ENCODE measurements at regions not wholly inside any gene's neighbourhood (a gene's known extent, or its start where the extent isn't known, plus 50 kb on each side); places are given as distances from the start of the nearest gene placed in this dataset.
A peak's percentile ranks its signal among the peaks of the same experiment; 100 is the strongest.

DNA sequence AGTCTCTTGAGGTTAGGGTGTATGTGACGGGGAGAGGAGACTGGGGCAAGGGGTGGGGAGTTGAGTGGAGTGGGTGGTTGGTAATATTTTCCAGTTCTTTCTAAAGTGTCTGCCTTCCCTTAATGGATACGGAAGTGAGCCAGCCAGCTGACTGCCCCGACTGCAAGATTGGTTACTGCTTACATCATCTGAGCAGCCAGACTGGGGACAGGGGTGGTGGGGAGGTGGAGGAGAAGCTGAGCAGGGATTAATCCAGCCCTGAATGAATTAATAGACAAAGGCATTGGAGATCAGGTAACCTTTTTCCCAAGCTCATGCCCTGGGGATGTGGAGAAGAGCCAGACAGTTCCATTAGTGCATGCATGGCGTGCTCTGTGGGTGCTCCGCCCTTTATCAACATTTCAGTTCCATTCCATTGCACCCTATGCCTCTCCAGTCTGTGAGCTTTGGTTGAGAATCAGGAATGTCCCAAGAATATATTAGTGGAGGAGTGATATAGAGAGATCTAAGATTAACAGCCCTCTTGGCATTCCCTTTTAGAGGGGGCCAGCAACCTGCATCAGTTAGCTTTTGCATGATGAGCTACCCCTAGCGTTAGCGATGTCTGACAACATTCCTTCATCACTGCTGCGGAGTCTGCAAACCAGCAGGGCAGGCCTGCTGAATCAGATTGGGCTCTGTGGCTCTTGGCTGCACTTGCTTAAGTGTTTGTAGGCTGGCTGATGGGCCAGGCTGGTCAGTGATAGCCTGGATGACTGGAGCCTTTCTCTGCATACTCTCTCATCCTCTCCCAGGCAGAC is 67.4 kb downstream of the TNP1 start:
- Histone ChIP-seq H3K27ac (peak overlapping the region; percentile 89), H3K4me3 (no peak overlapping the region), H3K27me3 (no peaks in the 10 kb centered on the region), H3K9me3 (no peaks in the 10 kb centered on the region), H3K36me3 (no peaks in the 10 kb centered on the region), H3K4me1 (peaks cover 31% of the 10 kb centered on the region)
- 33% methylated on average over 8 of the region's 8 CpGs for WGBS
- DNase-seq (ENCODE audit: low spot score in 2 of 2): peak; percentile 81 to 86
- TF ChIP-seq, protein P1, sequence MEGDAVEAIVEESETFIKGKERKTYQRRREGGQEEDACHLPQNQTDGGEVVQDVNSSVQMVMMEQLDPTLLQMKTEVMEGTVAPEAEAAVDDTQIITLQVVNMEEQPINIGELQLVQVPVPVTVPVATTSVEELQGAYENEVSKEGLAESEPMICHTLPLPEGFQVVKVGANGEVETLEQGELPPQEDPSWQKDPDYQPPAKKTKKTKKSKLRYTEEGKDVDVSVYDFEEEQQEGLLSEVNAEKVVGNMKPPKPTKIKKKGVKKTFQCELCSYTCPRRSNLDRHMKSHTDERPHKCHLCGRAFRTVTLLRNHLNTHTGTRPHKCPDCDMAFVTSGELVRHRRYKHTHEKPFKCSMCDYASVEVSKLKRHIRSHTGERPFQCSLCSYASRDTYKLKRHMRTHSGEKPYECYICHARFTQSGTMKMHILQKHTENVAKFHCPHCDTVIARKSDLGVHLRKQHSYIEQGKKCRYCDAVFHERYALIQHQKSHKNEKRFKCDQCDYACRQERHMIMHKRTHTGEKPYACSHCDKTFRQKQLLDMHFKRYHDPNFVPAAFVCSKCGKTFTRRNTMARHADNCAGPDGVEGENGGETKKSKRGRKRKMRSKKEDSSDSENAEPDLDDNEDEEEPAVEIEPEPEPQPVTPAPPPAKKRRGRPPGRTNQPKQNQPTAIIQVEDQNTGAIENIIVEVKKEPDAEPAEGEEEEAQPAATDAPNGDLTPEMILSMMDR (IDR thresholded peaks at IDR 0.05): no peak
- TF ChIP-seq EP300 (IDR thresholded peaks at IDR 0.05) (no peak), POLR2A (IDR thresholded peaks at IDR 0.05) (no peak), POLR2AphosphoS5 (IDR thresholded peaks at IDR 0.05) (no peak)

DNA sequence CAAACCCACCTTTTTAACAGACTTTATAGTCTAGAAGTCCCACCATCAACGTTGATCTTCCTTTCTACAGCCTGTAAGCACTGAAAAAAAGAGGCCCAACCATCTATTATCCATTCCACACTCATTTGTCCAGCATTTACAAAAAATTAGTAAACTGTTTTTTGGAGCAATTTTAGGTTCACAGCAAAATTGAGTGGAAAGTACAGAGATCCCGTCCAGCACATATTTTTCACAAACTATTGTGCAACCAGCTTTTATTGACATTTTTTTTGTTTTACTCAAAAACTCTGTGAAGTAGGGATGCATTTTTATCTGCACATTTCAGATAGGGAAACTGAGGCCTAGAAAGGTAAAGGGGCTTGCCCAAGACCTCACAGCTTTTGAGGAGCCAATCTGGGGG is 68.6 kb downstream of the TNP1 start:
- Histone ChIP-seq H3K4me1 (peaks cover 31% of the 10 kb centered on the region), H3K36me3 (no peaks in the 10 kb centered on the region), H3K4me3 (no peak overlapping the region), H3K9me3 (no peaks in the 10 kb centered on the region), H3K27me3 (no peaks in the 10 kb centered on the region), H3K27ac (peak overlapping the region; percentile 89)
- WGBS: 55% methylated on average over 2 of the region's 2 CpGs
- DNase-seq (ENCODE audit: low spot score in 2 of 2): no peak
- TF ChIP-seq POLR2AphosphoS5 (IDR thresholded peaks at IDR 0.05) (no peak), POLR2A (IDR thresholded peaks at IDR 0.05) (no peak), EP300 (IDR thresholded peaks at IDR 0.05) (no peak)
- TF ChIP-seq, protein P1 (IDR thresholded peaks at IDR 0.05): no peak

DNA sequence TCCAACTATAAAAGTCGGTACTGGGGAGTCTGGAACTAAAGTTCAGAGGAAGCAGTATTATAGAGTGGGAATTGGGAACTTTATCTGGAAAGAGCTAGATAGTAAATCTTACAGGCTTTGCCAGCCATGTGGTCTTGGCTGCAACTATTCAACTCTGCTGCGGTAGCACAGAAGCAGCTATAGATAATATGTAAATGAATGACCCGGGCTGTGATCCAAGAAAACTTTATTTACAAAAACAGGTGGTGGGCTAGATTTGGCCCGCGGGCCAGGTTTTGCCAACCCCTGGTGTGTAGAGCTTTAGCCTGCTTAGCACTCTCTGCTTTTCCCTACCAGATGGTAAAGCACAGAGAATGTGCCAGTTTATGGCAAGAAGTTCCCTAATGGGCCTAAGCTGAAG is 70.8 kb downstream of the TNP1 start:
- TF ChIP-seq, protein P1 (IDR thresholded peaks at IDR 0.05): no peak
- TF ChIP-seq POLR2AphosphoS5 (IDR thresholded peaks at IDR 0.05) (no peak), POLR2A (IDR thresholded peaks at IDR 0.05) (no peak), EP300 (IDR thresholded peaks at IDR 0.05) (no peak)
- H3K4me1 ChIP-seq: peaks cover 27% of the 10 kb centered on the region
- H3K27ac ChIP-seq: no peak overlapping the region
- no peak overlapping the region for H3K4me3 ChIP-seq
- no peaks in the 10 kb centered on the region for H3K9me3 ChIP-seq
- 65% methylated on average over 5 of the region's 5 CpGs for WGBS
- no peaks in the 10 kb centered on the region for H3K36me3 ChIP-seq
- no peaks in the 10 kb centered on the region for H3K27me3 ChIP-seq
- DNase-seq (ENCODE audit: low spot score in 2 of 2): no peak

DNA sequence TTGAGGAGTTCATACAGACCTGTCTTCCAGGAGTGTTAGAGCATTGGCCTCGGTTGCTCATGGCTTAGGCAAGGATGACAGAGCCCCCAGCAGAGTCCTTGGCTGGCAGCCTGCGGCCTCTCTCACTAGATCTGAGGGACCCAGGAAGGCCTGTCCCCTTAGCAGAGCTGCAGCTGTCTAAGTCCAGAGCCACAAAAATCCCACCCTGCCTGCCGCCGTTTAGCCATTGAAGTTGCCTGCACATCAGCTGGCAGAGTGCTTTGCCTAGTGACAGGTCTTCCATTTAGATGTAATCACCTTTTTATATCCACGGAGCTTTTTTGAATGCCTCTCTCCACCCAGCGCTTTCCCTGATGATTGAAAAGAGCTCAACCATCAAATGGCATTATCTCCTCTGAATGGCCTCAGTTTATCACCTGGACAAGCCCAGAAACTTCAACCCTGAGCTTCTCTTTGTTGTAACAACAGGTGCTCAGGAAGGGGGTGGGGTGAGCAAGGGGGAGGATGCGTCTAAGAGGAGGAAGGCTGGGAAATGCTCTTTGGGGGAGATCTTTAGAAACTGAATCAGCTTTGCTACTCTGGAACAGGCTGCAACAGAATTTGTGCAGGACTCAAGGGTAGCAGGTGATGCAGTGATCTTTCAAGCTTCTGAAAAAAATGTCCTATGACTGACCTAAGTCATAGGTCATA is 71.9 kb downstream of the TNP1 start:
- peaks cover 16% of the 10 kb centered on the region for H3K4me1 ChIP-seq
- no peak overlapping the region for H3K4me3 ChIP-seq
- TF ChIP-seq POLR2AphosphoS5 (IDR thresholded peaks at IDR 0.05) (no peak), POLR2A (IDR thresholded peaks at IDR 0.05) (no peak), EP300 (IDR thresholded peaks at IDR 0.05) (no peak)
- TF ChIP-seq, protein P1 (IDR thresholded peaks at IDR 0.05): no peak
- DNase-seq (ENCODE audit: low spot score in 2 of 2): no peak
- no peaks in the 10 kb centered on the region for H3K36me3 ChIP-seq
- WGBS: 93% methylated on average over 7 of the region's 7 CpGs
- no peaks in the 10 kb centered on the region for H3K9me3 ChIP-seq
- no peaks in the 10 kb centered on the region for H3K27me3 ChIP-seq
- no peak overlapping the region for H3K27ac ChIP-seq

DNA sequence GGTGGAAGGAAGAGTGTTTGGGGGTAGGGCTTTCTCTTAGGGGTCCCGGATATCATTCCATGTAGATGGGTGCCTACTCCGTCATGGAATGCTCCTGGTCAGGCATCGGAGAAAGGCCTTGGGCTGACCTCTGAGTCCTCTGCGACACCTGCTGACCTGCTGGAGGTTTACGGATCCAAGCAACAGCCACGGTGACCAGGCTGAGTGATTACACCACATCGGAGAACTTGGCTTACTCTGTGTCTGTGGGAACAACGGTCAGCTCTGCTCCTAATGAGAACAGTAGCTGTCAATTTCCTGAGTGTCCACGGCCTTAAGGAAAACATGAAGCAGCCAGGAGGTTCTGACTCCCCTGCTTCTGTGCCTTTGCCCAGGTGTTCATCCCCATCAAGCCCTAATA is 73.2 kb downstream of the TNP1 start:
- DNase-seq (ENCODE audit: low spot score in 2 of 2): no peak
- TF ChIP-seq POLR2AphosphoS5 (IDR thresholded peaks at IDR 0.05): no peak
- no peak for TF ChIP-seq POLR2A (IDR thresholded peaks at IDR 0.05)
- TF ChIP-seq EP300 (IDR thresholded peaks at IDR 0.05): no peak
- TF ChIP-seq, protein P1 (IDR thresholded peaks at IDR 0.05): no peak
- WGBS: 96% methylated on average over 9 of the region's 9 CpGs
- Histone ChIP-seq H3K4me3 (no peak overlapping the region), H3K9me3 (no peaks in the 10 kb centered on the region), H3K36me3 (no peaks in the 10 kb centered on the region), H3K4me1 (peaks cover 3% of the 10 kb centered on the region), H3K27me3 (no peaks in the 10 kb centered on the region), H3K27ac (no peak overlapping the region)
